Astrocyte (in vitro differentiated cells and primary cell): ENCODE measurements at regions not wholly inside any gene's neighbourhood (a gene's known extent, or its start where the extent isn't known, plus 50 kb on each side); places are given as distances from the start of the nearest gene placed in this dataset.
"Not testable (repeated sequence)": the region's sequence is repeated elsewhere in the genome, so short reads cannot be mapped to it uniquely, and the experiment has no call there.

Experiments
- DNase-seq: peaks from one replicate; pipeline ENCODE4 v3.0.0-alpha.2; 2010; ENCODE audit warnings: low read depth
- FAIRE-seq: peaks from 2 replicates; lab custom pipeline; 2011; peaks lifted over from hg19 to GRCh38; lab: Jason Lieb, UNC
- H2AFZ ChIP-seq: 2 replicates; pipeline ENCODE4 v1.6.0; 2012; ENCODE audit warnings: low read depth, low read length, inconsistent platforms
- H3K27ac ChIP-seq: 2 replicates; pipeline ENCODE4 v1.5.1; 2011; ENCODE audit warnings: low read depth, low read length, inconsistent platforms
- H3K27me3 ChIP-seq: 2 replicates; pipeline ENCODE4 v1.6.0; 2011; ENCODE audit warnings: low read length, inconsistent platforms; ENCODE audit not compliant: insufficient read depth
- H3K36me3 ChIP-seq: 2 replicates; pipeline ENCODE4 v1.5.1; 2011; ENCODE audit warnings: low read length, inconsistent platforms; ENCODE audit not compliant: insufficient read depth
- H3K4me1 ChIP-seq: 2 replicates; pipeline ENCODE4 v1.5.1; 2011; ENCODE audit warnings: low read length, inconsistent platforms; ENCODE audit not compliant: insufficient read depth
- H3K4me2 ChIP-seq: 2 replicates; pipeline ENCODE4 v1.6.0; 2012; ENCODE audit warnings: low read length, inconsistent platforms
- H3K4me3 ChIP-seq: 2 replicates; pipeline ENCODE4 v1.5.1; 2011; ENCODE audit warnings: low read depth, mild to moderate bottlenecking, low read length, inconsistent platforms; ENCODE audit not compliant: insufficient read depth
- H3K79me2 ChIP-seq: 2 replicates; pipeline ENCODE4 v1.6.0; 2012; ENCODE audit warnings: mild to moderate bottlenecking, low read length, inconsistent platforms; ENCODE audit not compliant: insufficient read depth
- H3K9ac ChIP-seq: 2 replicates; pipeline ENCODE4 v1.6.0; 2012; ENCODE audit warnings: mild to moderate bottlenecking, low read length, inconsistent platforms
- H3K9me3 ChIP-seq: 2 replicates; pipeline ENCODE4 v1.5.1; 2012; ENCODE audit warnings: low read depth, mild to moderate bottlenecking, low read length, inconsistent platforms; ENCODE audit not compliant: insufficient read depth
- H4K20me1 ChIP-seq: 2 replicates; pipeline ENCODE4 v1.6.0; 2012; ENCODE audit warnings: low read length, inconsistent platforms; ENCODE audit not compliant: insufficient read depth
- H3K27ac Mint-ChIP-seq: one replicate; pipeline ENCODE4 v1.8.0; 2021; ENCODE audit warnings: mild to moderate bottlenecking, mixed read lengths; ENCODE audit not compliant: unreplicated experiment
- H3K27me3 Mint-ChIP-seq: one replicate; pipeline ENCODE4 v1.8.0; 2021; ENCODE audit warnings: low read depth, mixed read lengths; ENCODE audit not compliant: unreplicated experiment
- H3K36me3 Mint-ChIP-seq: one replicate; pipeline ENCODE4 v1.8.0; 2021; ENCODE audit warnings: low read depth, mixed read lengths; ENCODE audit not compliant: unreplicated experiment
- H3K4me1 Mint-ChIP-seq: one replicate; pipeline ENCODE4 v1.8.0; 2021; ENCODE audit warnings: low read depth, mixed read lengths; ENCODE audit not compliant: unreplicated experiment
- H3K4me3 Mint-ChIP-seq: one replicate; pipeline ENCODE4 v1.8.0; 2021; ENCODE audit warnings: mild to moderate bottlenecking, moderate library complexity, mixed read lengths; ENCODE audit not compliant: unreplicated experiment
- H3K9me3 Mint-ChIP-seq: one replicate; pipeline ENCODE4 v1.8.0; 2021; ENCODE audit warnings: mild to moderate bottlenecking, mixed read lengths; ENCODE audit not compliant: unreplicated experiment
- EZH2 ChIP-seq: IDR thresholded peaks from 2 replicates; pipeline ENCODE4 v1.6.1; 2012; ENCODE audit warnings: mild to moderate bottlenecking, low read length, inconsistent platforms; ENCODE audit not compliant: insufficient read depth
- TF ChIP-seq, protein P1 (sequence below): IDR thresholded peaks from 2 replicates; pipeline ENCODE4 v1.5.1; 2011; ENCODE audit warnings: low read depth, mild to moderate bottlenecking, inconsistent platforms, low read length, moderate library complexity; ENCODE audit not compliant: insufficient read depth

- H3K4me1 ChIP-seq, result no peaks in the 10 kb centered on the region
- no peak overlapping the region for H3K27ac Mint-ChIP-seq
- H3K79me2 ChIP-seq, result no peaks in the 10 kb centered on the region
- peaks cover 11% of the 10 kb centered on the region for H3K9me3 Mint-ChIP-seq
- H3K27me3 ChIP-seq, result no peaks in the 10 kb centered on the region
- DNase-seq (no peak), FAIRE-seq (no peak)
- H3K9me3 ChIP-seq, result no peaks in the 10 kb centered on the region
- no peaks in the 10 kb centered on the region for H3K4me1 Mint-ChIP-seq
- H3K9ac ChIP-seq, result no peak overlapping the region
- no peaks in the 10 kb centered on the region for H3K27me3 Mint-ChIP-seq
- H3K36me3 ChIP-seq, result no peaks in the 10 kb centered on the region
- H3K27ac ChIP-seq, result no peak overlapping the region
- no peak overlapping the region for H3K4me2 ChIP-seq
- H2AFZ ChIP-seq, result no peak overlapping the region
- no peak for TF ChIP-seq EZH2
- TF ChIP-seq, protein P1, sequence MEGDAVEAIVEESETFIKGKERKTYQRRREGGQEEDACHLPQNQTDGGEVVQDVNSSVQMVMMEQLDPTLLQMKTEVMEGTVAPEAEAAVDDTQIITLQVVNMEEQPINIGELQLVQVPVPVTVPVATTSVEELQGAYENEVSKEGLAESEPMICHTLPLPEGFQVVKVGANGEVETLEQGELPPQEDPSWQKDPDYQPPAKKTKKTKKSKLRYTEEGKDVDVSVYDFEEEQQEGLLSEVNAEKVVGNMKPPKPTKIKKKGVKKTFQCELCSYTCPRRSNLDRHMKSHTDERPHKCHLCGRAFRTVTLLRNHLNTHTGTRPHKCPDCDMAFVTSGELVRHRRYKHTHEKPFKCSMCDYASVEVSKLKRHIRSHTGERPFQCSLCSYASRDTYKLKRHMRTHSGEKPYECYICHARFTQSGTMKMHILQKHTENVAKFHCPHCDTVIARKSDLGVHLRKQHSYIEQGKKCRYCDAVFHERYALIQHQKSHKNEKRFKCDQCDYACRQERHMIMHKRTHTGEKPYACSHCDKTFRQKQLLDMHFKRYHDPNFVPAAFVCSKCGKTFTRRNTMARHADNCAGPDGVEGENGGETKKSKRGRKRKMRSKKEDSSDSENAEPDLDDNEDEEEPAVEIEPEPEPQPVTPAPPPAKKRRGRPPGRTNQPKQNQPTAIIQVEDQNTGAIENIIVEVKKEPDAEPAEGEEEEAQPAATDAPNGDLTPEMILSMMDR, result no peak
- peaks cover 2% of the 10 kb centered on the region for H3K36me3 Mint-ChIP-seq
- H3K4me3 Mint-ChIP-seq, result no peak overlapping the region
- no peak overlapping the region for H3K4me3 ChIP-seq
- H4K20me1 ChIP-seq, result no peaks in the 10 kb centered on the region
Observed at GRCh38 chr4:54449999-54450398, 207.8 kb upstream of the KIT start.

DNA sequence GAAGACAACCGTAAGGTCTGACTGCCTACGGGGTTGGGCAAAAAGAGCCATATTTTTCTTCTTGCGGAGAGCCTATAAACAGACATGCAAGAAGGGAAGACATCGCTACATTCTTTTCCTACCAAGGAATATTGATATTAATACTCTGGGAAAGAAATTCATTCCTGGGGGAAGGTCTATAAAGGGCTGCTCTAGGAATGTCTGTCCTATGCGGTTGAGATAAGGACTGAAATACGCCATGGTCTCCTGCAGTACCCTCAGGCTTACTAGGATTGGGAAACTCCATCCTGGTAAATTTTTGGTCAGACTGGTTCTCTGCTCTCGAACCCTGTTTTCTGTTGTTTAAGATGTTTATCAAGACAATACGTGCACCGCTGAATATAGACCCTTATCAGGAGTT is 190.8 kb upstream of the KIT start:
- FAIRE-seq, H3K36me3 ChIP-seq, H3K9ac ChIP-seq, H3K27me3 ChIP-seq, H3K27ac Mint-ChIP-seq, H3K4me3 ChIP-seq, H3K4me3 Mint-ChIP-seq, H3K27me3 Mint-ChIP-seq, H3K4me1 ChIP-seq, H2AFZ ChIP-seq, H3K79me2 ChIP-seq, H3K36me3 Mint-ChIP-seq, H4K20me1 ChIP-seq, H3K4me1 Mint-ChIP-seq, H3K27ac ChIP-seq, H3K4me2 ChIP-seq, DNase-seq, H3K9me3 ChIP-seq: not testable (repeated sequence)
- peaks cover 25% of the 10 kb centered on the region for H3K9me3 Mint-ChIP-seq

DNA sequence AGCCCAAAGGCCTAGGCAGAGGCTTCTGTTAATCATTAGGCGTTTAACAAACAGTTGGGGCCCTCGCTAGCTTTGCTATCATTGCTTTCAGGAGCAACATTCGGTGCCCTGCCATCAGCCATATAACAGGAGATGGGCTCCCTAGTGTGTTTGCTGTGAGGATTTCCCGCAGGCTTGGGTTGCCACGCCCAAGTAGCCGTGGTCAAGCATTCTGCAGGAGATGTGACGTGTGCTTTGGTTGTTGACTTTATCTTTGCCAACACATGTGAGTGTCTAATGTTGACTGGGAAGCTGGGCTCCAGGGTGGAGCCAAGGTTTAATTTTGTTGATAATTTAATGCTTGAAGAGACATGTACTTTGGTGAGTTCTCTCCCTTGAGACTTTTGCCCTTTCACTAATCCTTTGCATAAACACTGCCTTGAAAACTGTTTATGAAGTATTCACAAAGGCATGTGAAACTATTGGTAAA is 184.6 kb upstream of the KIT start:
- no peak for DNase-seq
- Histone ChIP-seq H2AFZ (no peak overlapping the region), H3K36me3 (no peaks in the 10 kb centered on the region), H3K27me3 (no peaks in the 10 kb centered on the region), H3K4me1 (no peaks in the 10 kb centered on the region), H3K27ac (no peak overlapping the region), H3K4me2 (no peak overlapping the region), H3K4me3 (no peak overlapping the region), H3K79me2 (no peaks in the 10 kb centered on the region), H3K9me3 (no peaks in the 10 kb centered on the region), H4K20me1 (no peaks in the 10 kb centered on the region), H3K9ac (no peak overlapping the region)
- TF ChIP-seq EZH2, result no peak
- TF ChIP-seq, protein P1, result no peak
- no peaks in the 10 kb centered on the region for H3K36me3 Mint-ChIP-seq
- no peak overlapping the region for H3K4me3 Mint-ChIP-seq
- H3K4me1 Mint-ChIP-seq, result peaks cover 12% of the 10 kb centered on the region
- FAIRE-seq, result no peak
- no peaks in the 10 kb centered on the region for H3K27me3 Mint-ChIP-seq
- H3K27ac Mint-ChIP-seq, result no peak overlapping the region
- peaks cover 6% of the 10 kb centered on the region for H3K9me3 Mint-ChIP-seq
